Vagina (tissue), 2 donors: ENCODE measurements at regions not wholly inside any gene's neighbourhood (a gene's known extent, or its start where the extent isn't known, plus 50 kb on each side); places are given as distances from the start of the nearest gene placed in this dataset.

Experiments used
- DNase-seq, 2 donors: peaks; one replicate each; pipeline ENCODE4 v3.0.0-alpha.2; 2017; ENCODE audit errors: extremely low spot score in 2 of 2
- H3K27ac ChIP-seq: fragments of 200-600 bp; sonication (generic); one replicate; pipeline ENCODE4 v1.5.1; 2019
- H3K27me3 ChIP-seq: fragments of 200-600 bp; sonication (generic); one replicate; pipeline ENCODE4 v1.5.1; 2019
- H3K36me3 ChIP-seq, 2 donors: fragments of 200-600 bp; sonication (generic); one replicate each; pipeline ENCODE4 v1.5.1; 2017 to 2019
- H3K4me1 ChIP-seq: fragments of 200-600 bp; sonication (generic); one replicate; pipeline ENCODE4 v1.5.1; 2019
- H3K4me3 ChIP-seq, 2 donors: fragments of 200-600 bp; sonication (generic); 1 replicate in 1 of 2; 2 replicates in 1 of 2; pipeline ENCODE4 v1.5.1; 2016 to 2019
- H3K9me3 ChIP-seq: fragments of 200-600 bp; sonication (generic); one replicate; pipeline ENCODE4 v1.5.1; 2019
- POLR2A ChIP-seq, 2 donors: fragments of 450-650 bp; IDR thresholded peaks; one replicate each; pipeline ENCODE4 v1.6.1; 2017; ENCODE audit warnings: antibody characterized with exemption in 2 of 2, mild to moderate bottlenecking in 2 of 2, moderate library complexity in 2 of 2
- POLR2AphosphoS5 ChIP-seq, 2 donors: sonication (generic); formaldehyde crosslinking; IDR thresholded peaks; one replicate each; pipeline ENCODE4 v1.9.0; 2017; ENCODE audit warnings: antibody characterized with exemption in 2 of 2, mild to moderate bottlenecking in 2 of 2, low read depth in 1 of 2; ENCODE audit not compliant: insufficient read depth in 1 of 2
- intact Hi-C: fragments of 100-400 bp; cut with DNase I; formaldehyde crosslinking; loops from one replicate; pipeline ENCODE4 v1.15.1; 2023
- TF ChIP-seq, protein P1 (sequence below), 3 experiments: fragments of 450-650 bp in 2 of 3; fragments of 200-600 bp in 1 of 3; sonication (generic) in 1 of 3; IDR thresholded peaks; one replicate each; pipeline ENCODE4 v1.5.1; 2017 to 2019; ENCODE audit warnings: antibody characterized with exemption in 3 of 3, mild to moderate bottlenecking in 2 of 3, moderate library complexity in 2 of 3

DNA sequence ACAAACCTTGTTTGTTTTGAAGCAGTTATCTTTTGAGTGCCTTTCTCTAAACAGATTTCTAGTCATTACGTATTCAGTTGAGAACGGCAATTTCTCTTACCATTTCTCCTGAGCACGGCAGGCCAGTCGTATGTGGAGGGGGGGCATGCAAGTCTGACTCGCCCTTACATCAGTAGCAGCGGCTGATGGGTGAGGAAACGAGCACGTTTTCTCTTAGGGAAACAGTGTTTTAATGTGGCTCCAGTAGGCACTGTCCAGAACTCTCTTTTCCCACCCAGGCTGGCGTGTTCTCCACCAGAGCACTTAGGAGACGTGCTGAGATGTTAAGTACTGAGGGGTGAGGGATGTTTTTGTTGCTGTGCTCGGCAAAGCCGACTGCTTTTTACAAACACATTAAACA, 240.5 kb downstream of the STIM2 start:
- Histone ChIP-seq H3K36me3 (no peaks in the 10 kb centered on the region), H3K9me3 (no peaks in the 10 kb centered on the region), H3K27ac (no peak overlapping the region), H3K4me3 (no peak overlapping the region), H3K27me3 (no peaks in the 10 kb centered on the region), H3K4me1 (no peaks in the 10 kb centered on the region)
- intact Hi-C loops = no loop called here
- no peak for DNase-seq
- TF ChIP-seq, protein P1, sequence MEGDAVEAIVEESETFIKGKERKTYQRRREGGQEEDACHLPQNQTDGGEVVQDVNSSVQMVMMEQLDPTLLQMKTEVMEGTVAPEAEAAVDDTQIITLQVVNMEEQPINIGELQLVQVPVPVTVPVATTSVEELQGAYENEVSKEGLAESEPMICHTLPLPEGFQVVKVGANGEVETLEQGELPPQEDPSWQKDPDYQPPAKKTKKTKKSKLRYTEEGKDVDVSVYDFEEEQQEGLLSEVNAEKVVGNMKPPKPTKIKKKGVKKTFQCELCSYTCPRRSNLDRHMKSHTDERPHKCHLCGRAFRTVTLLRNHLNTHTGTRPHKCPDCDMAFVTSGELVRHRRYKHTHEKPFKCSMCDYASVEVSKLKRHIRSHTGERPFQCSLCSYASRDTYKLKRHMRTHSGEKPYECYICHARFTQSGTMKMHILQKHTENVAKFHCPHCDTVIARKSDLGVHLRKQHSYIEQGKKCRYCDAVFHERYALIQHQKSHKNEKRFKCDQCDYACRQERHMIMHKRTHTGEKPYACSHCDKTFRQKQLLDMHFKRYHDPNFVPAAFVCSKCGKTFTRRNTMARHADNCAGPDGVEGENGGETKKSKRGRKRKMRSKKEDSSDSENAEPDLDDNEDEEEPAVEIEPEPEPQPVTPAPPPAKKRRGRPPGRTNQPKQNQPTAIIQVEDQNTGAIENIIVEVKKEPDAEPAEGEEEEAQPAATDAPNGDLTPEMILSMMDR (IDR thresholded peaks at IDR 0.05) = no peak
- TF ChIP-seq POLR2AphosphoS5 (IDR thresholded peaks at IDR 0.05; ENCODE audit: insufficient read depth in 1 of 2, low read depth in 1 of 2) = no peak
- TF ChIP-seq POLR2A (IDR thresholded peaks at IDR 0.05) = no peak

DNA sequence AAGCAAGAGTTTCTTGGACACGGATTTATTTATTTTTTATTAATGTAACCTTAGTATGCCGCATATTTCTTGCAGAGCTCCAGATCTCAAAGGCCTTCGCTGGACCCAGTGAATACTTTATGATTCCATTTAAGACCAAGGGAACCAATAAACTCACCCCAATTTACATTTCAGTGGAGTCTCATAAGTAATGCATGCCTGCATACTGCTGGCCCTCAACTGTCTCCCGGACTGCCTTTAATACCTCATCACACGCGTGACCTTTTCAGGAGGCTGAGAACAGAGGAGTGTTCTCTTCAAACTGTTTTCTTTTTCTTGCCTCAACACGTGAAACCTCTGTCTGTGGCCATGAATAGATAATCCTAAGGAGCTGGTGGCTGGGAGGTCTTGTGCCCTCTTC, 240.9 kb downstream of the STIM2 start:
- intact Hi-C loops = no loop called here
- TF ChIP-seq, protein P1 (IDR thresholded peaks at IDR 0.05) = no peak
- no peak for TF ChIP-seq POLR2A (IDR thresholded peaks at IDR 0.05)
- no peak for TF ChIP-seq POLR2AphosphoS5 (IDR thresholded peaks at IDR 0.05; ENCODE audit: insufficient read depth in 1 of 2, low read depth in 1 of 2)
- H3K27me3 ChIP-seq = no peaks in the 10 kb centered on the region
- H3K4me3 ChIP-seq = no peak overlapping the region
- no peak overlapping the region for H3K27ac ChIP-seq
- no peaks in the 10 kb centered on the region for H3K4me1 ChIP-seq
- DNase-seq = no peak
- no peaks in the 10 kb centered on the region for H3K36me3 ChIP-seq
- no peaks in the 10 kb centered on the region for H3K9me3 ChIP-seq

DNA sequence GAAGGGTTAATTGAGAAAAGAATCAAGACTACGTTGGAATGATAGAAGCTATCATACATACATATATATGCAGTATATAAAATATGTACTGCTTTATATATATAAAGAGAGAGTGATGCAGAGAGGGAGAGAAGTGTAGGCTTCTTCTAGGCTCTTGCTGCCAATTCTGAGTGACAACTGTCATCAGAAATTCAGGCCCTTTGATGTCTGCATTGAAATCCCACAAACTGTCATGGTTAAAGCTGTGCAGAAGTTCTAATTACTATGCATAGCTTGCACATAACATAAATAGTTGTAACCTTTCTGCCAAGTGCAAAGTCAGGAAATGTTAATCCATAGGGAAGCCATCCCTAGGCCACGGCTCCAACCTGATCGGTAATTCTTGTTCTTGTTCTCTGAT, 251.0 kb downstream of the STIM2 start:
- TF ChIP-seq POLR2AphosphoS5 (IDR thresholded peaks at IDR 0.05; ENCODE audit: insufficient read depth in 1 of 2, low read depth in 1 of 2) = no peak
- TF ChIP-seq POLR2A (IDR thresholded peaks at IDR 0.05) = no peak
- TF ChIP-seq, protein P1 (IDR thresholded peaks at IDR 0.05) = no peak
- H3K27me3 ChIP-seq = no peaks in the 10 kb centered on the region
- H3K4me3 ChIP-seq = no peak overlapping the region
- H3K27ac ChIP-seq = no peak overlapping the region
- no peaks in the 10 kb centered on the region for H3K4me1 ChIP-seq
- H3K9me3 ChIP-seq = no peaks in the 10 kb centered on the region
- intact Hi-C loops = no loop called here
- no peak for DNase-seq
- no peaks in the 10 kb centered on the region for H3K36me3 ChIP-seq

DNA sequence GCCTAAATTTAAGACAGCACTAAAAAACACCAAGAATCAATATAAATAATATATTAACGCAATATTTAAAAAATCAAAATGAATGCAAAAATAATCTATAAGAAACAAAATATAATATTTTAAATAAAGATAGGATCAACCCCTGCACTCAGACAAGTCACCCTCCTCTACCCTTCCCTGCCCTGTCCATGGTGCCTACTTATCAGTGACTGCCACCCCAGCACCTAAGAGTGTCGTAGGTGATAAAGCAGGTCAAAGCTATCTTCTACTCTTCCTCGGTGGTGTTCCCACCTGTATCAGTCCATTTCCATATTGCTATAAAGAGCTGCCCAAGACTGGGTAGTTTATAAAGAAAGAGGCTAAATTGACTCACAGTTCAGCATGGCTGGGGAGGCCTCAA, 251.9 kb downstream of the STIM2 start:
- Histone ChIP-seq H3K36me3 (no peaks in the 10 kb centered on the region), H3K4me1 (no peaks in the 10 kb centered on the region), H3K27me3 (no peaks in the 10 kb centered on the region), H3K9me3 (no peaks in the 10 kb centered on the region), H3K4me3 (no peak overlapping the region), H3K27ac (no peak overlapping the region)
- TF ChIP-seq POLR2A (IDR thresholded peaks at IDR 0.05) = no peak
- no peak for TF ChIP-seq POLR2AphosphoS5 (IDR thresholded peaks at IDR 0.05; ENCODE audit: insufficient read depth in 1 of 2, low read depth in 1 of 2)
- TF ChIP-seq, protein P1 (IDR thresholded peaks at IDR 0.05) = no peak
- intact Hi-C loops = no loop called here
- DNase-seq = no peak

DNA sequence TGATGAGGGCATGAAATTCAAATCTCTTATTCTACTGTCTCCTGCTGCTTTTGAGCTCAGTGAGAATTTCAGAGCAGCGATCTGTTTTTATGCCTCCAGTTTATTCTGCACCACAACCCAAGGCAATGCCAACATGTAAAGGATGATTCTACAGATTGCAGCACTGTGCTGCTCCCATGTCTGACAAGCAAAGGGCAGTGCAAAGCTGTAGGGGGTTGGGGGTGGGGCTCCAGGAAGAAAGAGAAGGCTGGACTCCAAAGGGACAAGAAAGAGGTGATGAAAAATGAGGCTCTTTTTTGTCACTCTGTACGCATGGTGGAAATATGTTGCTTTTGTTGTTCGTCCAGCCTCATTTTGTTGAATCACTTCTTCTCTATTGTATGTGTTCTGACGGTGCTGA, 254.6 kb downstream of the STIM2 start:
- intact Hi-C loops = no loop called here
- Histone ChIP-seq H3K36me3 (no peaks in the 10 kb centered on the region), H3K27me3 (no peaks in the 10 kb centered on the region), H3K27ac (no peak overlapping the region), H3K4me1 (no peaks in the 10 kb centered on the region), H3K9me3 (no peaks in the 10 kb centered on the region), H3K4me3 (no peak overlapping the region)
- peak in 1 of 2 donors; percentile 52 for DNase-seq
- TF ChIP-seq POLR2A (IDR thresholded peaks at IDR 0.05) (no peak), POLR2AphosphoS5 (IDR thresholded peaks at IDR 0.05; ENCODE audit: insufficient read depth in 1 of 2, low read depth in 1 of 2) (no peak)
- TF ChIP-seq, protein P1 (IDR thresholded peaks at IDR 0.05) = no peak
